H1 (cell line): ENCODE measurements at regions not wholly inside any gene's neighbourhood (a gene's known extent, or its start where the extent isn't known, plus 50 kb on each side); places are given as distances from the start of the nearest gene placed in this dataset.

ENCODE experiments used
- CTCF ChIA-PET: fragments of 300-600 bp; sonication (Branson Sonifier 250); formaldehyde crosslinking; loops from one replicate; lab custom pipeline; 2021; ENCODE audit not compliant: partially characterized antibody; lab: Charles Lee
- POLR2A ChIA-PET: fragments of 300-600 bp; sonication (Branson Sonifier 250); formaldehyde crosslinking; loops from one replicate; lab custom pipeline; 2021; ENCODE audit warnings: inconsistent platforms; ENCODE audit not compliant: partially characterized antibody; lab: Charles Lee
- DNase-seq, 2 experiments: peaks; one replicate each; pipeline versions ENCODE4 v3.0.0 to v3.0.0-alpha.2; 2010 to 2022; ENCODE audit warnings: low spot score in 2 of 2, low read depth in 1 of 2, mixed read lengths in 1 of 2
- FAIRE-seq: peaks from 2 replicates; lab custom pipeline; 2011; peaks lifted over from hg19 to GRCh38; lab: Jason Lieb, UNC
- H2AFZ ChIP-seq: 2 replicates; pipeline ENCODE4 v1.8.1; 2012; ENCODE audit warnings: low read length, inconsistent platforms
- H2AK5ac ChIP-seq: 2 replicates; pipeline ENCODE4 v1.6.1; 2013; ENCODE audit warnings: low read depth, low read length
- H2BK120ac ChIP-seq: replicated peaks from 2 replicates; pipeline ENCODE3; 2013; ENCODE audit warnings: low read depth, low read length, inconsistent platforms
- H2BK12ac ChIP-seq: 2 replicates; pipeline ENCODE4 v1.6.1; 2013; ENCODE audit warnings: low read depth, low read length
- H2BK15ac ChIP-seq: 2 replicates; pipeline ENCODE4 v1.6.1; 2013; ENCODE audit warnings: low read length
- H2BK20ac ChIP-seq: 2 replicates; pipeline ENCODE4 v1.6.1; 2013; ENCODE audit warnings: low read length
- H2BK5ac ChIP-seq: 2 replicates; pipeline ENCODE4 v1.6.1; 2013; ENCODE audit warnings: low read depth, low read length
- H3K14ac ChIP-seq: 2 replicates; pipeline ENCODE4 v1.6.1; 2013; ENCODE audit warnings: inconsistent platforms; ENCODE audit not compliant: insufficient read length
- H3K18ac ChIP-seq: 2 replicates; pipeline ENCODE4 v1.6.1; 2013; ENCODE audit warnings: low read length; ENCODE audit errors: extremely low read depth
- H3K23ac ChIP-seq: 2 replicates; pipeline ENCODE4 v1.6.1; 2013; ENCODE audit warnings: inconsistent platforms; ENCODE audit not compliant: insufficient read length
- H3K23me2 ChIP-seq: 2 replicates; pipeline ENCODE4 v1.6.1; 2013; ENCODE audit warnings: low read depth, low read length
- H3K27ac ChIP-seq: 2 replicates; pipeline ENCODE4 v1.6.1; 2011; ENCODE audit warnings: low read depth, low read length, inconsistent platforms
- H3K27me3 ChIP-seq, 4 experiments: replicated peaks in 1 of 4; 1 replicate in 1 of 4; 2 replicates in 3 of 4; pipeline versions ENCODE4 v1.6.1 to v1.8.1; 2011 to 2013; ENCODE audit warnings: low read length in 3 of 4, mild to moderate bottlenecking in 3 of 4, inconsistent platforms in 2 of 4, mixed read lengths in 2 of 4, moderate library complexity in 1 of 4; ENCODE audit not compliant: control insufficient read depth in 3 of 4, insufficient read depth in 3 of 4; ENCODE audit errors: extremely low read depth in 1 of 4
- H3K36me3 ChIP-seq, 4 experiments: 2 replicates each; pipeline versions ENCODE4 v1.6.1 to v1.8.1; 2011 to 2013; ENCODE audit warnings: mild to moderate bottlenecking in 4 of 4, low read length in 3 of 4, moderate library complexity in 2 of 4, control low read depth in 1 of 4, inconsistent platforms in 1 of 4; ENCODE audit not compliant: insufficient read depth in 4 of 4, control insufficient read depth in 2 of 4
- H3K4ac ChIP-seq: replicated peaks from 2 replicates; pipeline ENCODE3; 2013; ENCODE audit warnings: low read length, low read depth, mixed read lengths, inconsistent platforms; ENCODE audit not compliant: insufficient read length
- H3K4me1 ChIP-seq, 4 experiments: replicated peaks in 1 of 4; 1 replicate in 1 of 4; 2 replicates in 3 of 4; pipeline versions ENCODE4 v1.6.1 to v1.8.1; 2011 to 2013; ENCODE audit warnings: low read length in 3 of 4, inconsistent platforms in 2 of 4, mixed read lengths in 1 of 4; ENCODE audit not compliant: insufficient read depth in 4 of 4, control insufficient read depth in 3 of 4
- H3K4me2 ChIP-seq, 2 experiments: 2 replicates each; pipeline versions ENCODE4 v1.6.1 to v1.8.1; 2011 to 2013; ENCODE audit warnings: low read depth in 2 of 2, low read length in 2 of 2, control low read depth in 1 of 2, inconsistent platforms in 1 of 2, mild to moderate bottlenecking in 1 of 2; ENCODE audit not compliant: insufficient read depth in 1 of 2
- H3K4me3 ChIP-seq, 4 experiments: fragments of 200-600, 300-600 bp in 1 of 4; sonication (generic), shearing (Covaris generic), sonication (Bioruptor Twin) in 1 of 4; 2 replicates each; pipeline versions ENCODE4 v1.5.1 to v1.8.1; 2011 to 2016; ENCODE audit warnings: low read length in 4 of 4, low read depth in 3 of 4, control low read depth in 2 of 4, inconsistent platforms in 2 of 4, mild to moderate bottlenecking in 2 of 4, mixed read lengths in 1 of 4, moderate library complexity in 1 of 4; ENCODE audit not compliant: insufficient read depth in 2 of 4; ENCODE audit errors: extremely low read depth in 1 of 4
- H3K56ac ChIP-seq: replicated peaks from 2 replicates; pipeline ENCODE3; 2013; ENCODE audit warnings: low read depth, mild to moderate bottlenecking, mixed read lengths, low read length, inconsistent platforms; ENCODE audit not compliant: insufficient read length
- H3K79me1 ChIP-seq: 2 replicates; pipeline ENCODE4 v1.6.1; 2013; ENCODE audit warnings: low read depth, low read length, control low read depth
- H3K79me2 ChIP-seq, 2 experiments: 2 replicates each; pipeline versions ENCODE4 v1.6.1 to v1.8.1; 2012 to 2013; ENCODE audit warnings: low read length in 2 of 2, mild to moderate bottlenecking in 2 of 2, inconsistent platforms in 1 of 2; ENCODE audit not compliant: insufficient read depth in 2 of 2, control insufficient read depth in 1 of 2
- H3K9ac ChIP-seq, 4 experiments: replicated peaks in 1 of 4; 1 replicate in 1 of 4; 2 replicates in 3 of 4; pipeline versions ENCODE4 v1.6.1 to v1.8.1; 2011 to 2013; ENCODE audit warnings: low read depth in 3 of 4, low read length in 3 of 4, control low read depth in 2 of 4, mild to moderate bottlenecking in 2 of 4, moderate library complexity in 2 of 4, inconsistent platforms in 1 of 4; ENCODE audit errors: extremely low read depth in 1 of 4
- H3K9me3 ChIP-seq, 2 experiments: 2 replicates each; pipeline versions ENCODE4 v1.6.1 to v1.8.1; 2012 to 2013; ENCODE audit warnings: mild to moderate bottlenecking in 2 of 2, moderate library complexity in 2 of 2, control low read depth in 1 of 2, inconsistent platforms in 1 of 2, low read depth in 1 of 2, low read length in 1 of 2, mixed read lengths in 1 of 2; ENCODE audit not compliant: insufficient read depth in 2 of 2
- H4K20me1 ChIP-seq, 2 experiments: replicated peaks in 1 of 2; 2 replicates each; pipeline versions ENCODE3 to v1.8.1; 2011 to 2013; ENCODE audit warnings: inconsistent platforms in 2 of 2, low read length in 2 of 2, mild to moderate bottlenecking in 1 of 2; ENCODE audit not compliant: insufficient read depth in 2 of 2, control insufficient read depth in 1 of 2
- H4K5ac ChIP-seq: 2 replicates; pipeline ENCODE4 v1.6.1; 2013; ENCODE audit warnings: low read length, low read depth, mixed read lengths, inconsistent platforms; ENCODE audit not compliant: insufficient read length
- H4K8ac ChIP-seq: 2 replicates; pipeline ENCODE4 v1.8.0; 2013; ENCODE audit warnings: mild to moderate bottlenecking, moderate library complexity, low read length, inconsistent platforms; ENCODE audit not compliant: insufficient read depth; ENCODE audit errors: extremely low read depth
- H4K91ac ChIP-seq: replicated peaks from 2 replicates; pipeline ENCODE3; 2013; ENCODE audit warnings: low read length, mixed read lengths, inconsistent platforms; ENCODE audit not compliant: insufficient read length
- CREB1 ChIP-seq: IDR thresholded peaks from 2 replicates; pipeline ENCODE4 v1.6.1; 2012; ENCODE audit warnings: inconsistent platforms
- RXRA ChIP-seq: IDR thresholded peaks from 2 replicates; pipeline ENCODE4 v1.6.1; 2011; ENCODE audit warnings: low read depth, mild to moderate bottlenecking, low read length, moderate library complexity; ENCODE audit not compliant: insufficient read depth
- WGBS, 2 experiments: shearing (Covaris generic) in 1 of 2; methylation state at CpG; one replicate each; pipeline versions ENCODE4 v1.1.6 to v1.1.7; 2013 to 2015; ENCODE audit warnings: low lambda C conversion rate in 2 of 2, mixed read lengths in 2 of 2, inconsistent platforms in 1 of 2, low coverage in 1 of 2, missing lambda C conversion rate in 1 of 2; ENCODE audit not compliant: insufficient replicate concordance in 2 of 2, insufficient coverage in 1 of 2, insufficient read length in 1 of 2; ENCODE audit errors: extremely low coverage in 1 of 2, missing lambda C conversion rate in 1 of 2; 5-methylcytosine and 5-hydroxymethylcytosine counted together

- Histone ChIP-seq H3K9me3 (no peaks in the 10 kb centered on the region), H4K20me1 (no peaks in the 10 kb centered on the region), H3K27ac (no peak overlapping the region), H2BK5ac (no peak overlapping the region), H2BK20ac (no peak overlapping the region), H3K79me1 (no peaks in the 10 kb centered on the region), H3K56ac (no peak overlapping the region), H3K79me2 (no peaks in the 10 kb centered on the region), H3K4ac (no peak overlapping the region), H2BK12ac (no peak overlapping the region), H3K18ac (no peak overlapping the region), H3K23me2 (no peaks in the 10 kb centered on the region), H3K4me3 (no peak overlapping the region), H2AFZ (no peak overlapping the region), H3K23ac (no peak overlapping the region), H3K4me1 (no peaks in the 10 kb centered on the region), H4K5ac (no peak overlapping the region), H3K14ac (no peak overlapping the region), H3K9ac (no peak overlapping the region), H4K91ac (no peak overlapping the region), H3K36me3 (no peaks in the 10 kb centered on the region), H2BK120ac (no peak overlapping the region), H2BK15ac (no peak overlapping the region), H4K8ac (no peak overlapping the region), H2AK5ac (no peak overlapping the region), H3K4me2 (no peak overlapping the region), H3K27me3 (no peaks in the 10 kb centered on the region)
- POLR2A ChIA-PET = no interaction called here
- FAIRE-seq = no peak
- 96% methylated on average over 2 of the region's 2 CpGs; no CpG with 5 or more reads in 1 of the 2 experiments for WGBS, 2 experiments
- TF ChIP-seq CREB1 = no peak
- TF ChIP-seq RXRA = no peak
- no peak for DNase-seq
- CTCF ChIA-PET = no interaction called here
Observed at GRCh38 chr16:24646646-24646995, 82.8 kb upstream of the TNRC6A start.
